ENCODE measurements at regions not wholly inside any gene's neighbourhood (a gene's known extent, or its start where the extent isn't known, plus 50 kb on each side); places are given as distances from the start of the nearest gene placed in this dataset.

- 17 to 38% methylated on average over 1 of the region's 1 CpG for WGBS, 2 donors (ENCODE audit: low coverage in 1 of 2)
- no peak for DNase-seq
- in situ Hi-C loops (cut with MboI; ENCODE audit: low pct_ligation_motif_present in 1 of 4, low pct_unique_long_range_greater_than_20kb in 1 of 4, low sequenced_read_pairs in 3 of 4): no loop called here
- Histone ChIP-seq H3K4me3 (no peak overlapping the region), H3K4me1 (no peaks in the 10 kb centered on the region), H3K27ac (no peak overlapping the region), H3K9me3 (no peaks in the 10 kb centered on the region), H3K27me3 (no peaks in the 10 kb centered on the region), H3K36me3 (no peaks in the 10 kb centered on the region)
- TF ChIP-seq, protein P1, sequence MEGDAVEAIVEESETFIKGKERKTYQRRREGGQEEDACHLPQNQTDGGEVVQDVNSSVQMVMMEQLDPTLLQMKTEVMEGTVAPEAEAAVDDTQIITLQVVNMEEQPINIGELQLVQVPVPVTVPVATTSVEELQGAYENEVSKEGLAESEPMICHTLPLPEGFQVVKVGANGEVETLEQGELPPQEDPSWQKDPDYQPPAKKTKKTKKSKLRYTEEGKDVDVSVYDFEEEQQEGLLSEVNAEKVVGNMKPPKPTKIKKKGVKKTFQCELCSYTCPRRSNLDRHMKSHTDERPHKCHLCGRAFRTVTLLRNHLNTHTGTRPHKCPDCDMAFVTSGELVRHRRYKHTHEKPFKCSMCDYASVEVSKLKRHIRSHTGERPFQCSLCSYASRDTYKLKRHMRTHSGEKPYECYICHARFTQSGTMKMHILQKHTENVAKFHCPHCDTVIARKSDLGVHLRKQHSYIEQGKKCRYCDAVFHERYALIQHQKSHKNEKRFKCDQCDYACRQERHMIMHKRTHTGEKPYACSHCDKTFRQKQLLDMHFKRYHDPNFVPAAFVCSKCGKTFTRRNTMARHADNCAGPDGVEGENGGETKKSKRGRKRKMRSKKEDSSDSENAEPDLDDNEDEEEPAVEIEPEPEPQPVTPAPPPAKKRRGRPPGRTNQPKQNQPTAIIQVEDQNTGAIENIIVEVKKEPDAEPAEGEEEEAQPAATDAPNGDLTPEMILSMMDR (IDR thresholded peaks at IDR 0.05): no peak
- TF ChIP-seq EP300 (IDR thresholded peaks at IDR 0.05; ENCODE audit: low read depth) (no peak), POLR2A (IDR thresholded peaks at IDR 0.05) (no peak), POLR2AphosphoS5 (IDR thresholded peaks at IDR 0.05) (no peak)
- intact Hi-C loops (cut with DNase I; ENCODE audit: low total_unique reads): no loop called here
Observed at GRCh38 chr10:54914049-54914448, 113.0 kb upstream of the PCDH15 start.

GRCh38 chr10:54909165-54909564 is 108.1 kb upstream of the PCDH15 start:
- Histone ChIP-seq H3K27me3 (no peaks in the 10 kb centered on the region), H3K4me3 (no peak overlapping the region), H3K9me3 (no peaks in the 10 kb centered on the region), H3K27ac (no peak overlapping the region), H3K36me3 (no peaks in the 10 kb centered on the region), H3K4me1 (no peaks in the 10 kb centered on the region)
- TF ChIP-seq POLR2AphosphoS5 (IDR thresholded peaks at IDR 0.05): no peak
- TF ChIP-seq EP300 (IDR thresholded peaks at IDR 0.05; ENCODE audit: low read depth): no peak
- TF ChIP-seq, protein P1 (IDR thresholded peaks at IDR 0.05): no peak
- TF ChIP-seq POLR2A (IDR thresholded peaks at IDR 0.05): no peak
- intact Hi-C loops (cut with DNase I; ENCODE audit: low total_unique reads) (no loop called here), in situ Hi-C loops (cut with MboI; ENCODE audit: low pct_ligation_motif_present in 1 of 4, low pct_unique_long_range_greater_than_20kb in 1 of 4, low sequenced_read_pairs in 3 of 4) (no loop called here)
- no peak for DNase-seq
- WGBS, 2 donors (ENCODE audit: low coverage in 1 of 2): 71 to 90% methylated on average over 2 to 4 of the region's 4 CpGs

GRCh38 chr10:54908019-54908418 is 107.0 kb upstream of the PCDH15 start:
- H3K4me1 ChIP-seq: no peaks in the 10 kb centered on the region
- TF ChIP-seq, protein P1 (IDR thresholded peaks at IDR 0.05): no peak
- TF ChIP-seq EP300 (IDR thresholded peaks at IDR 0.05; ENCODE audit: low read depth) (no peak), POLR2AphosphoS5 (IDR thresholded peaks at IDR 0.05) (no peak), POLR2A (IDR thresholded peaks at IDR 0.05) (no peak)
- no peaks in the 10 kb centered on the region for H3K9me3 ChIP-seq
- H3K27ac ChIP-seq: no peak overlapping the region
- in situ Hi-C loops (cut with MboI; ENCODE audit: low pct_ligation_motif_present in 1 of 4, low pct_unique_long_range_greater_than_20kb in 1 of 4, low sequenced_read_pairs in 3 of 4): no loop called here
- H3K27me3 ChIP-seq: no peaks in the 10 kb centered on the region
- DNase-seq: no peak
- intact Hi-C loops (cut with DNase I; ENCODE audit: low total_unique reads): no loop called here
- WGBS, 2 donors (ENCODE audit: low coverage in 1 of 2): 79% methylated on average over 2 of the region's 3 CpGs; no CpG with 5 or more reads in 1 of the 2 donors
- H3K4me3 ChIP-seq: no peak overlapping the region
- H3K36me3 ChIP-seq: no peaks in the 10 kb centered on the region

GRCh38 chr10:54906940-54907339 is 105.9 kb upstream of the PCDH15 start:
- TF ChIP-seq POLR2AphosphoS5 (IDR thresholded peaks at IDR 0.05) (no peak), EP300 (IDR thresholded peaks at IDR 0.05; ENCODE audit: low read depth) (no peak), POLR2A (IDR thresholded peaks at IDR 0.05) (no peak)
- TF ChIP-seq, protein P1 (IDR thresholded peaks at IDR 0.05): no peak
- in situ Hi-C loops (cut with MboI; ENCODE audit: low pct_ligation_motif_present in 1 of 4, low pct_unique_long_range_greater_than_20kb in 1 of 4, low sequenced_read_pairs in 3 of 4) (no loop called here), intact Hi-C loops (cut with DNase I; ENCODE audit: low total_unique reads) (no loop called here)
- Histone ChIP-seq H3K9me3 (no peaks in the 10 kb centered on the region), H3K36me3 (no peaks in the 10 kb centered on the region), H3K4me3 (no peak overlapping the region), H3K27ac (no peak overlapping the region), H3K27me3 (no peaks in the 10 kb centered on the region), H3K4me1 (no peaks in the 10 kb centered on the region)
- DNase-seq: no peak
